Esophagus squamous epithelium (tissue), 4 donors: ENCODE measurements at regions not wholly inside any gene's neighbourhood (a gene's known extent, or its start where the extent isn't known, plus 50 kb on each side); places are given as distances from the start of the nearest gene placed in this dataset.

ENCODE experiments used
- CTCF ChIP-seq, 6 experiments: fragments of 450-650 bp in 4 of 6; fragments of 200-600 bp in 2 of 6; sonication (generic) in 2 of 6; IDR thresholded peaks; one replicate each; pipeline ENCODE4 v1.5.1; 2016 to 2019; ENCODE audit warnings: antibody characterized with exemption in 6 of 6, mild to moderate bottlenecking in 4 of 6, moderate library complexity in 4 of 6
- POLR2A ChIP-seq, 4 donors: fragments of 450-650 bp; IDR thresholded peaks; one replicate each; pipeline ENCODE4 v1.6.1; 2017; ENCODE audit warnings: antibody characterized with exemption in 4 of 4, mild to moderate bottlenecking in 4 of 4, moderate library complexity in 3 of 4

- TF ChIP-seq CTCF (IDR thresholded peaks at IDR 0.05) (no peak), POLR2A (IDR thresholded peaks at IDR 0.05) (no peak)
Measured at GRCh38 chr11:133718831-133719230, 126.5 kb downstream of the SPATA19 start.
